ENCODE measurements at regions not wholly inside any gene's neighbourhood (a gene's known extent, or its start where the extent isn't known, plus 50 kb on each side); places are given as distances from the start of the nearest gene placed in this dataset.
"Not testable (repeated sequence)": the region's sequence is repeated elsewhere in the genome, so short reads cannot be mapped to it uniquely, and the experiment has no call there.

GRCh38 chr18:51490417-51490816, 292.9 kb upstream of the MEX3C start:
- Mint-ChIP-seq H3K36me3 (ENCODE audit: low read depth) (no peaks in the 10 kb centered on the region), H3K4me3 (no peak overlapping the region), H3K4me1 (no peaks in the 10 kb centered on the region), H3K27me3 (ENCODE audit: low read depth) (no peaks in the 10 kb centered on the region), H3K9me3 (no peaks in the 10 kb centered on the region), H3K27ac (no peak overlapping the region)
- TF ChIP-seq CTCF (IDR thresholded peaks at IDR 0.05; ENCODE audit: unreplicated experiment in 3 of 3), result no peak

GRCh38 chr18:51490860-51491259, 293.4 kb upstream of the MEX3C start:
- H3K27ac Mint-ChIP-seq, result no peak overlapping the region
- no peaks in the 10 kb centered on the region for H3K4me1 Mint-ChIP-seq
- H3K9me3 Mint-ChIP-seq, result no peaks in the 10 kb centered on the region
- H3K27me3 Mint-ChIP-seq (ENCODE audit: low read depth), result no peaks in the 10 kb centered on the region
- no peaks in the 10 kb centered on the region for H3K36me3 Mint-ChIP-seq (ENCODE audit: low read depth)
- H3K4me3 Mint-ChIP-seq, result no peak overlapping the region
- no peak for TF ChIP-seq CTCF (IDR thresholded peaks at IDR 0.05; ENCODE audit: unreplicated experiment in 3 of 3)

GRCh38 chr18:51491678-51492372, 294.3 kb upstream of the MEX3C start:
- H3K9me3 Mint-ChIP-seq, result no peaks in the 10 kb centered on the region
- H3K27me3 Mint-ChIP-seq (ENCODE audit: low read depth), result no peaks in the 10 kb centered on the region
- no peaks in the 10 kb centered on the region for H3K36me3 Mint-ChIP-seq (ENCODE audit: low read depth)
- no peak overlapping the region for H3K27ac Mint-ChIP-seq
- H3K4me3 Mint-ChIP-seq, result no peak overlapping the region
- TF ChIP-seq CTCF (IDR thresholded peaks at IDR 0.05; ENCODE audit: unreplicated experiment in 3 of 3), result no peak
- no peaks in the 10 kb centered on the region for H3K4me1 Mint-ChIP-seq

- no peak overlapping the region for H3K4me3 Mint-ChIP-seq
- no peak overlapping the region for H3K27ac Mint-ChIP-seq
- H3K4me1 Mint-ChIP-seq, result no peaks in the 10 kb centered on the region
- H3K9me3 Mint-ChIP-seq, result no peaks in the 10 kb centered on the region
- no peak for TF ChIP-seq CTCF (IDR thresholded peaks at IDR 0.05; ENCODE audit: unreplicated experiment in 3 of 3)
- H3K27me3 Mint-ChIP-seq (ENCODE audit: low read depth), result no peaks in the 10 kb centered on the region
- no peaks in the 10 kb centered on the region for H3K36me3 Mint-ChIP-seq (ENCODE audit: low read depth)
Measured at GRCh38 chr18:51498085-51498855, 300.8 kb upstream of the MEX3C start.

GRCh38 chr18:51503351-51503750, 305.9 kb upstream of the MEX3C start:
- no peak for TF ChIP-seq CTCF (IDR thresholded peaks at IDR 0.05; ENCODE audit: unreplicated experiment in 3 of 3)
- Mint-ChIP-seq H3K27me3 (ENCODE audit: low read depth) (no peaks in the 10 kb centered on the region), H3K4me3 (no peak overlapping the region), H3K27ac (no peak overlapping the region), H3K9me3 (peaks cover 3% of the 10 kb centered on the region), H3K4me1 (no peaks in the 10 kb centered on the region), H3K36me3 (ENCODE audit: low read depth) (no peaks in the 10 kb centered on the region)

- H3K4me3 Mint-ChIP-seq, result no peak overlapping the region
- no peak for TF ChIP-seq CTCF (IDR thresholded peaks at IDR 0.05; ENCODE audit: unreplicated experiment in 3 of 3)
- H3K36me3 Mint-ChIP-seq (ENCODE audit: low read depth), result no peaks in the 10 kb centered on the region
- no peak overlapping the region for H3K27ac Mint-ChIP-seq
- peaks cover 13% of the 10 kb centered on the region for H3K9me3 Mint-ChIP-seq
- H3K4me1 Mint-ChIP-seq, result no peaks in the 10 kb centered on the region
- no peaks in the 10 kb centered on the region for H3K27me3 Mint-ChIP-seq (ENCODE audit: low read depth)
Measured at GRCh38 chr18:51506811-51507210, 309.3 kb upstream of the MEX3C start.

- H3K9me3 Mint-ChIP-seq, result peaks cover 15% of the 10 kb centered on the region
- H3K27me3 Mint-ChIP-seq (ENCODE audit: low read depth); H3K36me3 Mint-ChIP-seq (ENCODE audit: low read depth); H3K4me3 Mint-ChIP-seq; H3K27ac Mint-ChIP-seq; H3K4me1 Mint-ChIP-seq: not testable (repeated sequence)
Measured at GRCh38 chr18:51508410-51508809, 310.9 kb upstream of the MEX3C start.

Data from nephron (organoid).